ENCODE measurements at regions not wholly inside any gene's neighbourhood (a gene's known extent, or its start where the extent isn't known, plus 50 kb on each side); places are given as distances from the start of the nearest gene placed in this dataset.

DNA sequence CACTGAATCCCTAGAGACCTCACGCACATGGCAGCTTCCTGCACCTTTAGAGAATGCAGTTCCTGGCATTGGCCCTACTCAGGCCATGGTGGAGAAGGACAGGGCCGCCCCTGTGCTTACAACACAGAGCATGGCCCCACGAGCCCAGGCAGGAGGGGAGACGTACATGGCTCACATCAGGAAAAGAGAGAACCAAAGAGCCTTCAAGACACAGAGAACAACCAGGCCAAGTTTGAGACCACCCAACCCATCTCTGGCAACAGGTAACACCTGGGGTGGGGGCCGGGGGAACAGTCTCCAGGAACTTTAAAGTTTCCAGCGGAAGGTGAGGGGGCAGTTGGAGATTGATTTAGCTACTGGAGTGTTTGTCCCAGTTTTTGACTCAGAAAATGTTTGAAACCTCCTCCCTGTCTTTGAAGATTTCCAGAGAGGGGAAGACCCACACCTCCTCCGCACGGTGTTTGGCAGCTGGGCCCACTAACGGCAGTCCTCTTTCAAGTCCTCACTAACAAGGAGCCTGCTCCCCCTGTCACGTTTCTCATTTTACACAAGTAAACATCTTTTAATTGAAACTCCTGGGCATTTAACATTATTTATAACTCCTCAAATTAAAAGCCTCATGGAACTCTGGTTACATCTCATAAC, 1423.8 kb downstream of the TBC1D22A start:
- no peak for DNase-seq

DNA sequence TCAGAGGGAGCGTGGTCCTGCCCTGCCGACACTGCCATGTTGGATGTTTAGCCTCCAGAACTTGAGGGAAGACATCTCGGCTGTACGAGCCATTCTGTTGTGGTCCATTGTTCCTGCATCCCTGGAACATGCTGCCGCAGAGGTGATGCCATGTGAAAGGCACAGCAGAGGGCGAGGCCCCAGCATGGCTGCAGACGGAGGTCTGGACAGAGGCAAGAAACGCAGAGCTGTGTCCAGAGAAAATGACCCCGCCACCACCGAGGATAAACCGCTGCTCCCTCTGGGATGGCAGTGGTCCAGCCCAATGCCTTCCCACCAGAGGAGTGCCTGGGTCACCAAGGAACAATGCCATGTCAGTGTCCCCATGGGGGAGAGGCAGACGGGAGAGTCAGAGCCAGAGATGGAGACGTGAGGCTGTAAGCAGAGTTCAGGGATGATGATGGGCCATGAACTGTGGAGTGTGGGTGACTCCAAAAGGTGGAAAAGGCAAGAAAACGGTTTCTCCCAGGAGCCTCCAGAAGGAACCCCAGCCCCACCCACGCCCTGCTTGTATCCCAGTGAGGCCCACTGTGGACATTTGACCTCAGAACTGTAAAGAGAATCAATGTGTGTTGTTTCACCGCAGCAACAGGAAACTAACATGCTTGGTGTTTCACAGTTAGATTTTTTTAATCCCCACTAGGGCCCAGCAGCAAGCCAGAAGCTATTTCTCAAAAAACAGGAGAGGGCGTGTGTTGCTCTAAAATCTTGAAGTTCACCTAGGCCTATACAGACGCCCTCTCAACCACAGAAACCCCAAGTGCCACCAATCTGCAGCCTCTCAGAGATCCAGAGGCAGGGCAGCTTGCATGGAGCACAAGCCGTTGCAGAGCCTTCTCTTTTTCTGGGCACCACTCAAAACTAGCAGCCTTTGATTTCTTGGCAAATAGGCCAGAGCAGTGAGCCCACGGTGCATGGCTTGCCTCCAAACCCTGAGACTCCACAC, 1422.9 kb downstream of the TBC1D22A start:
- no peak for DNase-seq

GRCh38 chr22:48182846-48183805, 1420.7 kb downstream of the TBC1D22A start:
- DNase-seq = no peak

GRCh38 chr22:48182031-48182430, 1419.6 kb downstream of the TBC1D22A start:
- no peak for DNase-seq

DNA sequence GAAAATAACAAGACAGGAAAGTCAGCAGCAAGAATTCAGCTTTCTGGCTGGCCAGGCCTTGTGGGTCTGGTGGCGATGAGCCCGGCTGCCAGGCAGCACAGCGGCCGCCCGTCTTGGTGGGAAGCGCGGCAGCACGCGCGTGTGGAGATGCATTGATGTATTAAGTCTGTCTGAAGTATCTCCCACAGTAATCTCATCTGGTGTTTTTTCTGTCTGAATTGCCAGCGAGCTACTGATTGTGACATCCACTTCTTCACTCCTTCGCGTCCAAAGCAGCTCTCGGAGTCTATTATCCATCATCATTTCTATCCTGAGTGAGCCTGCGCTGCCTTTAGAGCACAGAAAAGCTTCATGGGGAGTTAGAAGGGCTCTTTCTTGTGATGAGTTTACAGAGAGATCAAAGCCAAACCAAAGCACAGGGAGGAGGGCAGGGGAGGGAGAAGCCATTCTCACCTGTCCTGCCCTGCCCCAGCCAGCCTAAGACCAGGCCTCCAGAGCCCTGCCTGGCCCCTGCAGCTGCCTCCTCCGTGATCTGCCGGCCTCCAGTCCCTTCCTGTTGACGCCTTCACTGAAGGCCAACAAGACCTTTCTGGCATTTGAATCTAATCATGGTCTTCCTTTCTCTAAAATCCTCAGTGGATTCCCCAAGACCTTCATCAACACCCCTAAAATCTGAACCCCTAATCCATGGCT, 1419.0 kb downstream of the TBC1D22A start:
- no peak for DNase-seq

DNA sequence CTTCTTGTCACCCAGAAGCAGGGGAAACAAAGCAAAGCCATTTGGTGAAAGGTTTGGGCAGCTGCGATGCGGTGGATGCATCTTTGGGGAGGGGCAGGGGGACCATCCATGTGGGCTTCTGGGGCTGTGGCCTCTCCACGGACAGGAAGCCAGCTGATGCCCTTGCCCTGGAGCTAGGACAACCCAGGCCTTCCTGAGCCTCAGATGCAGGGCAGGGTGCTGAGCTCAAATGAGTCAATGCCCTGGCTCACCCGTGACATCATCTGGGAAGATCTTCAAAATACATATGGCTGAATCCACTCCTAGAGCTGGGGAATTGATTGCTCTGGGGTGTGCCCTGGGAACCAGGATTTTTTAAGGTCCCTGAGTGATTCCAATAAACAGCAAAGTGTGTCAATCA, 1418.2 kb downstream of the TBC1D22A start:
- DNase-seq = no peak

- DNase-seq = no peak
Measured at GRCh38 chr22:48179571-48180546, 1417.4 kb downstream of the TBC1D22A start.

- no peak for DNase-seq
Measured at GRCh38 chr22:48178536-48178935, 1416.1 kb downstream of the TBC1D22A start.

DNA sequence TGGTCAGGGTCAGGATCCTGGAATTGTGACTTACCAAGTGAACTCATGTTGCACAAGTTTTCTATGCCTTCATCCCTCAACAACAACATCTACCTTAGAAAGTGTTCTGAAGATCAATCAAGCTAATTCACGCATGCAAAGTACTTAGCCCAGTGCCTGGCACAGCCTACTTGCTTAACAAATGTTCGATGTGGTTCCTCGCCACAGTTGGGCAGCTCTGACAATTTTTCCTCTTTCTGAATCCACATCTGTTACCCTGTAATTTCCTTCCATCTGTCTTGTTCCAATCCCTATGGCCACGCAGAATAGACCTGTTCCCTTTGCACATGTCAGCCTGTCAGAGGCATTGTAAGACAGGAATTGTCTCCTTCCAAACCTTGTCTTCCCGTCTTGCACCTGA, 1415.2 kb downstream of the TBC1D22A start:
- no peak for DNase-seq

DNA sequence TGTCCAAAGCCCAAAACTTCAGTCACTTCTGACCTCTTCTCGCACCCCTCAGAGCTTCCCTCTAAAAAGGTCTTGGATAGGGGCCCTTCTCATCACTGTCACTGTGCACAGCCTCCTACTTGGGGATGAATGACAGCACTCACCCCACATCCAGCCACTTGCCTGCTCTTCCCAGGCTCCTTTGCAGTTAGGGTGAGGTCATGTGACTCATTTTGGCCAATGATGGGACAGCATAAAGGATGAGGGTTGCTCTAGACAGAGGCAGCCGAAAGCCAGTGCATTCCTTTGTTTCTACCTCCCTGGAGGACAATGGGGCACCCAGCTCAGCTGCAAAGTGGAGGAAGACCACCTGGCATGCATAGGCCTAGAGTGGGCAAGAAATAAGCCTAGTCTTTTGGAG, 1413.3 kb downstream of the TBC1D22A start:
- no peak for DNase-seq

DNA sequence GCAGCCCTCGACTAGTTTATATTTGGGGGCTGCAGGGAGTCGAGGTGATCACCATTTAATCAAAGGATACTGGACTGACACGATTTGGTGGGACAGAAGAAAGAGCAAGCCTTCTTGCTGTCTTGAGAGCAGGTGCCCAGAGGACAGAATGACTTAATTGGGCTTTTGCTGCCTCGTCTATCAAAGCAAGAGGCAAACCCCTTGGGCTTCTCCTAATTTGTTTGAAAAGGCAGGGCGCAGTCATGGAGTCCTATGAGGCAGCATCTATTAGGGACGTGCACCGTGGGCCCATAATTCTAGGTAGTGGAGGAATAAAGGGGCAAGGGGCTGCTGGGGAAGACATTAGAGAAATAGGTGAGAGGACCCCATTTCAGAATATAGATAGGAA, 1411.3 kb downstream of the TBC1D22A start:
- no peak for DNase-seq

- no peak for DNase-seq
Measured at GRCh38 chr22:48173061-48173772, 1410.8 kb downstream of the TBC1D22A start.

- DNase-seq = no peak
Measured at GRCh38 chr22:48171271-48171691, 1408.8 kb downstream of the TBC1D22A start.

DNA sequence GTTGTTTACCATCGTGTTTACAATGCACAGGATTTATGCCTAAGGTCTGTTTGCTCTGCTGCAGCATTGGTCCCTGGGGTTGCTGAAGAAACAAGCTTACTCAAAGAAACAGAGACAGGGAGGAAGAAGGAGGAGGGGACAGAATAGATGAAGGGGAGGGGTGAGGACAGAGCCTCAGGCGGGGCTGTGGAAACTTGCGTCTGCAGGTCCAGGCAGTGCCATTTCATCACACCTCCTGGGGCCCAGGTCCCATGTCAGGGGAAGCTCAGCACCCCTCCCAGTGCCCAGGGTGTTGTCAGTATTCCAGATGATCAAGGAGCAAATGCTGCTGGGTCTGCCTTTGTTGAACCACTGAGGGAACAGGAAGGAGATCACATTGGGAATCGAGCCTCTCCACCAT, 1406.8 kb downstream of the TBC1D22A start:
- DNase-seq = no peak

GRCh38 chr22:48167238-48167637, 1404.8 kb downstream of the TBC1D22A start:
- no peak for DNase-seq

- no peak for DNase-seq
Measured at GRCh38 chr22:48161298-48161697, 1398.8 kb downstream of the TBC1D22A start.

DNA sequence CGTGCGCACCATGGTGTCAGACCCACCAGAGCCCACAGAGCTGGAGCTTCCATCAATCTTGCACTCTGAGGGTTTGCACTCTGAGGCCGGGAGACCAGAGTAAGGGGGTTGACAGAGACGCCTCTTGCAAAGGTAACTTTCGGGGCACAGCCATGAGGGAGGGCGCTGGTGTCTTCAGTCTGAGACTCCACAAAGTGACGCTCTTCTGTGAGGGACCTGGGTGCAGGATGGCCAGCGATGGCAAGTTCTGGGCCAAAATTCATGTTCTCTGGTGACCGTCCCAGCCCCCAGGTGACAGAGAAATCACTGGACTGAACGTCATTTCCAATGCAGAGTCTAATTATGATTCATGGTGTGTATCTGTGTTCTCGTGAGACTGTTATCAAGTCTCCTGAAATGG, 1395.2 kb downstream of the TBC1D22A start:
- DNase-seq = no peak

DNA sequence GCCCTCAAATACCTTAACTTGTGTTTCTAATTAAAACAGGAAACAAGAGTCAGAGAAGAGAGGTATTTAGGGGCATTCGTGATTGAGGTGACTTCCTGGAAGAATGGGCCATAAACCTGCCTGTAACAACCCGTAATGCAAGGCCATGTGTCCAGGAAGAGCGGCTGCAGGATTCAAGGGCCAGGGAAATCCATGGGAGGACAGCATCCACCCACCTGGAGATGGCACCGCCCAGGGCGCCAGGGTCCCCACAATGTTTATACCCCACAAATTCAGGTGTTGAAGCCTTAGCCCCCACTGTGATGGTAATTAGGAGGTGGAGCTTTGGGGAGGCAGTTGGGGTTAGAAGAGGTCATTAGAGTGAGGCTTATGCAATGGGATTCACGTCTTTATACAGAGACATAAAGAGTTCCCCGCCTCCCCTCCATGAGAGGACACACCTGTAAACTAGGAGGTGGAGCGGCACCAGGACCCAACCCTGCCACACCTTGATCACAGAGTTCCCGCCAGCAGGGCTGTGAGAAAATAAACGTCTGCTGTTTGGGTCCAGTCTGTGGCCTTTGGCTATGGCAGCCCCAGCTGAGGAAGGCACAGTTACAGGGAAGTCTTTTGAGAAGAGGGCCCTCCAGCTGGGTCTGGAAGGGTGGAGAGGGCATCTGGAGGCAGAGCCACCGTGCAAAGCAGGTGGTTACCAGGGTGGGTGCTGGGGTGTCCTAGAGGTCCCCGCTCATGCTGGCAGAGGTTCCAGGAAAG, 1394.3 kb downstream of the TBC1D22A start:
- no peak for DNase-seq

GRCh38 chr22:48155446-48155845, 1393.0 kb downstream of the TBC1D22A start:
- no peak for DNase-seq

DNA sequence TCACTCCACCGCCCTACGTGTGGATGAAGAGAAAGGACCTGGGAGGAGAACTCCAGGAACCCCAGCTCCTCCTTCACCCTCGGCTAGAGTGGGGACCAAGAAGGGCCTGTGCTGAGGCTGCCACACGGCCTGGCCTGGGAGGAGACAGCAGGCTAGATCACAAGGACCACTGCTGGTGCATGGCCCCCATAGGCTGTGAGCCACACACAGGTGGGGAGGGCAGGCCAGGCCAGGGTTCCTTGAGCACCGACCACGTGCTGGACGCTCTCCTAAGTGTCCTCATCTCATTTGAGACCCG, 1392.4 kb downstream of the TBC1D22A start:
- DNase-seq = no peak
